WTC11 (cell line): ENCODE measurements at regions not wholly inside any gene's neighbourhood (a gene's known extent, or its start where the extent isn't known, plus 50 kb on each side); places are given as distances from the start of the nearest gene placed in this dataset.

ENCODE experiments used
- ATAC-seq: fragments of 200-7000 bp; cut with Tn5 transposase; 2 replicates; pipeline ENCODE4 v1.10.0; 2021; ENCODE audit warnings: mild to moderate bottlenecking, moderate library complexity
- CTCF ChIA-PET: fragments of 300-600 bp; sonication (Branson Sonifier 250); formaldehyde crosslinking; loops from one replicate; lab custom pipeline; 2021; ENCODE audit warnings: antibody characterized with exemption; lab: Charles Lee
- POLR2A ChIA-PET: fragments of 350-600 bp; sonication (Branson Sonifier 250); formaldehyde crosslinking; loops from one replicate; lab custom pipeline; 2021; ENCODE audit warnings: antibody characterized with exemption; lab: Charles Lee
- DNase-seq: peaks from one replicate; pipeline ENCODE4 v3.0.0; 2021; ENCODE audit warnings: low spot score
- H3K27ac Mint-ChIP-seq: 2 replicates; pipeline ENCODE4 v1.8.0; 2021; ENCODE audit warnings: mixed read lengths
- H3K27me3 Mint-ChIP-seq: 2 replicates; pipeline ENCODE4 v1.8.0; 2021; ENCODE audit warnings: low read depth, mild to moderate bottlenecking, moderate library complexity, mixed read lengths
- H3K36me3 Mint-ChIP-seq: 2 replicates; pipeline ENCODE4 v1.8.0; 2021; ENCODE audit warnings: mixed read lengths
- H3K4me1 Mint-ChIP-seq: 2 replicates; pipeline ENCODE4 v1.8.0; 2022; ENCODE audit warnings: mixed read lengths
- H3K4me3 Mint-ChIP-seq: 2 replicates; pipeline ENCODE4 v1.8.0; 2021; ENCODE audit warnings: mild to moderate bottlenecking, moderate library complexity, mixed read lengths
- H3K9me3 Mint-ChIP-seq: 2 replicates; pipeline ENCODE4 v1.8.0; 2021; ENCODE audit warnings: mixed read lengths
- ATF1 ChIP-seq: sonication (generic); formaldehyde crosslinking; IDR thresholded peaks from 2 replicates; pipeline ENCODE4 v1.8.1; 2023; ENCODE audit warnings: mild to moderate bottlenecking, moderate library complexity, missing genetic modification reagents
- ATF2 ChIP-seq: sonication (generic); formaldehyde crosslinking; IDR thresholded peaks from 2 replicates; pipeline ENCODE4 v1.8.1; 2022; ENCODE audit warnings: low read depth, missing genetic modification reagents, borderline replicate concordance
- ATF3 ChIP-seq: sonication (generic); formaldehyde crosslinking; conservative IDR thresholded peaks from 2 replicates; pipeline ENCODE4 v1.8.1; 2022; ENCODE audit warnings: mild to moderate bottlenecking, missing genetic modification reagents
- CREB1 ChIP-seq: sonication (generic); formaldehyde crosslinking; IDR thresholded peaks from 2 replicates; pipeline ENCODE4 v1.8.0; 2023; ENCODE audit warnings: mild to moderate bottlenecking, missing genetic modification reagents
- CTCF ChIP-seq: fragments of 200-600 bp; IDR thresholded peaks from 2 replicates; pipeline ENCODE4 v1.8.0; 2022; ENCODE audit warnings: antibody characterized with exemption
- E2F5 ChIP-seq: sonication (generic); formaldehyde crosslinking; IDR thresholded peaks from 2 replicates; pipeline ENCODE4 v1.8.1; 2022; ENCODE audit warnings: mild to moderate bottlenecking, moderate library complexity, missing genetic modification reagents
- FOXP4 ChIP-seq: sonication (generic); formaldehyde crosslinking; IDR thresholded peaks from 2 replicates; pipeline ENCODE4 v1.8.0; 2022; ENCODE audit warnings: mild to moderate bottlenecking, missing genetic modification reagents
- GRHL2 ChIP-seq: fragments of 250-450 bp; sonication (Bioruptor Pico); IDR thresholded peaks from 2 replicates; pipeline ENCODE4 v1.8.0; 2022; ENCODE audit warnings: mild to moderate bottlenecking, moderate library complexity; ENCODE audit not compliant: insufficient replicate concordance, severe bottlenecking
- HMGA2 ChIP-seq: fragments of 250-450 bp; sonication (Bioruptor Pico); IDR thresholded peaks from 2 replicates; pipeline ENCODE4 v1.4.0; 2021; ENCODE audit warnings: mild to moderate bottlenecking, moderate library complexity
- JUN ChIP-seq: sonication (generic); formaldehyde crosslinking; IDR thresholded peaks from 2 replicates; pipeline ENCODE4 v1.8.0; 2023; ENCODE audit warnings: mild to moderate bottlenecking, missing genetic modification reagents
- NFYB ChIP-seq: sonication (generic); formaldehyde crosslinking; conservative IDR thresholded peaks from 2 replicates; pipeline ENCODE4 v1.8.0; 2022; ENCODE audit warnings: low read depth, missing genetic modification reagents
- PREB ChIP-seq: sonication (generic); formaldehyde crosslinking; IDR thresholded peaks from 2 replicates; pipeline ENCODE4 v1.8.1; 2022; ENCODE audit warnings: mild to moderate bottlenecking, missing genetic modification reagents, moderate library complexity, borderline replicate concordance
- RORB ChIP-seq: fragments of 250-450 bp; sonication (Bioruptor Pico); IDR thresholded peaks from 2 replicates; pipeline ENCODE4 v1.9.0; 2021; ENCODE audit warnings: mild to moderate bottlenecking
- SOX15 ChIP-seq: fragments of 250-450 bp; sonication (Bioruptor Pico); IDR thresholded peaks from 2 replicates; pipeline ENCODE4 v1.9.0; 2021; ENCODE audit warnings: mild to moderate bottlenecking
- TCF7 ChIP-seq: sonication (generic); formaldehyde crosslinking; IDR thresholded peaks from 2 replicates; pipeline ENCODE4 v1.8.0; 2022; ENCODE audit warnings: mild to moderate bottlenecking, low read depth, missing genetic modification reagents, moderate library complexity
- TP53 ChIP-seq: sonication (generic); formaldehyde crosslinking; IDR thresholded peaks from 2 replicates; pipeline ENCODE4 v1.8.1; 2023; ENCODE audit warnings: mild to moderate bottlenecking, missing genetic modification reagents
- USF2 ChIP-seq: sonication (generic); formaldehyde crosslinking; IDR thresholded peaks from 2 replicates; pipeline ENCODE4 v1.8.1; 2023; ENCODE audit warnings: mild to moderate bottlenecking, missing genetic modification reagents, moderate library complexity
- ZNF232 ChIP-seq: sonication (generic); formaldehyde crosslinking; IDR thresholded peaks from 2 replicates; pipeline ENCODE4 v1.8.0; 2022; ENCODE audit warnings: mild to moderate bottlenecking, missing genetic modification reagents
- ZNF263 ChIP-seq: sonication (generic); formaldehyde crosslinking; IDR thresholded peaks from 2 replicates; pipeline ENCODE4 v1.8.1; 2022; ENCODE audit warnings: low read depth, mild to moderate bottlenecking, moderate library complexity, missing genetic modification reagents
- ZSCAN18 ChIP-seq: fragments of 250-450 bp; sonication (Bioruptor Pico); IDR thresholded peaks from 2 replicates; pipeline ENCODE4 v2.1.2; 2022; ENCODE audit warnings: mild to moderate bottlenecking, moderate library complexity

- H3K36me3 Mint-ChIP-seq = no peaks in the 10 kb centered on the region
- no peak overlapping the region for H3K4me3 Mint-ChIP-seq
- DNase-seq = no peak
- H3K9me3 Mint-ChIP-seq = peaks cover 3% of the 10 kb centered on the region; the same call in 1 of the 2 replicates
- ATAC-seq = no peak
- TF ChIP-seq SOX15 (CRISPR knock-in tag) (no peak), ATF1 (no peak), GRHL2 (CRISPR knock-in tag) (no peak), RORB (CRISPR knock-in tag) (no peak), TP53 (CRISPR knock-in tag) (no peak), ZNF263 (no peak), CREB1 (CRISPR knock-in tag) (no peak), CTCF (no peak), E2F5 (CRISPR knock-in tag) (no peak), JUN (CRISPR knock-in tag) (no peak), FOXP4 (no peak), PREB (CRISPR knock-in tag) (no peak), HMGA2 (CRISPR knock-in tag) (no peak), TCF7 (CRISPR knock-in tag) (no peak), ATF3 (CRISPR knock-in tag) (no peak), ZSCAN18 (CRISPR knock-in tag) (no peak), ZNF232 (no peak), USF2 (no peak)
- H3K27me3 Mint-ChIP-seq = no peaks in the 10 kb centered on the region
- CTCF ChIA-PET = interaction anchor here (1.2 kb wide), 1 partner anchor 13 kb away, joined by 5 read pairs; no protein-coding TSS in a partner anchor
- POLR2A ChIA-PET = interaction anchor here (0.7 kb wide), 1 partner anchor 273 kb away, joined by 5 read pairs; no protein-coding TSS in a partner anchor
- H3K4me1 Mint-ChIP-seq = peaks cover 30% of the 10 kb centered on the region
- H3K27ac Mint-ChIP-seq = no peak overlapping the region
These were observed 142.1 kb upstream of the COBL start for GRCh38 chr7:51458693-51459092.

- CTCF ChIA-PET = interaction anchor here (1.1 to 2.1 kb wide), 3 partner anchors 10 to 294 kb away, joined by 4 to 24 read pairs (median 10); no protein-coding TSS in a partner anchor
- H3K4me3 Mint-ChIP-seq = no peak overlapping the region
- no peak overlapping the region for H3K27ac Mint-ChIP-seq
- no peak for TF ChIP-seq TP53 (CRISPR knock-in tag)
- TF ChIP-seq ATF2 = no peak
- TF ChIP-seq NFYB (CRISPR knock-in tag) = no peak
- TF ChIP-seq, all 79 proteins: peak for 0
- POLR2A ChIA-PET = no interaction called here
- Mint-ChIP-seq H3K36me3 (no peaks in the 10 kb centered on the region), H3K9me3 (peaks cover 3% of the 10 kb centered on the region; the same call in 1 of the 2 replicates), H3K27me3 (no peaks in the 10 kb centered on the region; the same call in 1 of the 2 replicates), H3K4me1 (peaks cover 39% of the 10 kb centered on the region)
- DNase-seq = no peak
- ATAC-seq = no peak
These were observed 140.5 kb upstream of the COBL start for GRCh38 chr7:51457079-51457478.
